PC-3 (cell line): ENCODE measurements at regions not wholly inside any gene's neighbourhood (a gene's known extent, or its start where the extent isn't known, plus 50 kb on each side); places are given as distances from the start of the nearest gene placed in this dataset.

Source experiments
- EZH2 ChIP-seq: fragments of 300-600 bp; sonication (generic); IDR thresholded peaks from one replicate; pipeline ENCODE4 v1.6.1; 2017; ENCODE audit warnings: antibody characterized with exemption, mild to moderate bottlenecking, low read length; ENCODE audit not compliant: unreplicated experiment
- EZH2phosphoT487 ChIP-seq: fragments of 300-600 bp; sonication (generic); IDR thresholded peaks from 2 replicates; pipeline ENCODE4 v1.6.1; 2018; ENCODE audit warnings: mild to moderate bottlenecking, antibody characterized with exemption, low read length, borderline replicate concordance
- TF ChIP-seq, protein P1 (sequence below): fragments of 300-600 bp; sonication (generic); conservative IDR thresholded peaks from 2 replicates; pipeline ENCODE4 v1.5.1; 2017; ENCODE audit warnings: antibody characterized with exemption, low read depth, mild to moderate bottlenecking, low read length

DNA sequence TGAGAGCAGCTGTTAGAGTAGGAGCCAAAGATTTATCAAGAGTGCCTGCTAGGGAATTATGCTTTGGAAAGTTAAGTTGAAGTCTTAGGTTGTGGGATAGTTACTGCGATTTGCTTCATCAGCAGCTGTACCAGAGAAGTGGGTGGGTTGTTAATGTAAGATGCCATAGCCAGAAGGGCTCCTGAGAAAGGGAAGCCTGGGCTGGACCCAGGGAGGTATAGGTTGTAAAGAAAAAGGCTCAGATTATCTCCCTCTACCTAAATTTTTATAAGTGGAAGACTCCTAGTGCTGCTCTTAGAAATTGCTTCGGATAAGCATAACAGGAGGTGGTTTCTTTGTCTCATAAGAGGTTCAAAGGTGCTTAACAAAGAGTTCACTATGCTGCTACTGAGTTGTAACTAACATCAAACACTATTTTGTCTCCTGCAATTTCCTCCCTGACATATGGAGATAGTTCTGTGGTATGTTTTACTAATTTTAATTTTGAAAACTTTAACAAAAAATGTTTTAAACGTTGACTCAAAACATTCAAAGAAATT lies 356.9 kb downstream of the DTHD1 start:
- TF ChIP-seq, protein P1, sequence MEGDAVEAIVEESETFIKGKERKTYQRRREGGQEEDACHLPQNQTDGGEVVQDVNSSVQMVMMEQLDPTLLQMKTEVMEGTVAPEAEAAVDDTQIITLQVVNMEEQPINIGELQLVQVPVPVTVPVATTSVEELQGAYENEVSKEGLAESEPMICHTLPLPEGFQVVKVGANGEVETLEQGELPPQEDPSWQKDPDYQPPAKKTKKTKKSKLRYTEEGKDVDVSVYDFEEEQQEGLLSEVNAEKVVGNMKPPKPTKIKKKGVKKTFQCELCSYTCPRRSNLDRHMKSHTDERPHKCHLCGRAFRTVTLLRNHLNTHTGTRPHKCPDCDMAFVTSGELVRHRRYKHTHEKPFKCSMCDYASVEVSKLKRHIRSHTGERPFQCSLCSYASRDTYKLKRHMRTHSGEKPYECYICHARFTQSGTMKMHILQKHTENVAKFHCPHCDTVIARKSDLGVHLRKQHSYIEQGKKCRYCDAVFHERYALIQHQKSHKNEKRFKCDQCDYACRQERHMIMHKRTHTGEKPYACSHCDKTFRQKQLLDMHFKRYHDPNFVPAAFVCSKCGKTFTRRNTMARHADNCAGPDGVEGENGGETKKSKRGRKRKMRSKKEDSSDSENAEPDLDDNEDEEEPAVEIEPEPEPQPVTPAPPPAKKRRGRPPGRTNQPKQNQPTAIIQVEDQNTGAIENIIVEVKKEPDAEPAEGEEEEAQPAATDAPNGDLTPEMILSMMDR = no peak
- TF ChIP-seq EZH2phosphoT487 (no peak), EZH2 (no peak)
